ENCODE measurements at regions not wholly inside any gene's neighbourhood (a gene's known extent, or its start where the extent isn't known, plus 50 kb on each side); places are given as distances from the start of the nearest gene placed in this dataset.

- TF ChIP-seq CBFB (CRISPR knock-in tag; IDR thresholded peaks at IDR 0.05; ENCODE audit: low read depth): no peak
- TF ChIP-seq HMGA2 (CRISPR knock-in tag; IDR thresholded peaks at IDR 0.05): no peak
- TF ChIP-seq, protein P1, sequence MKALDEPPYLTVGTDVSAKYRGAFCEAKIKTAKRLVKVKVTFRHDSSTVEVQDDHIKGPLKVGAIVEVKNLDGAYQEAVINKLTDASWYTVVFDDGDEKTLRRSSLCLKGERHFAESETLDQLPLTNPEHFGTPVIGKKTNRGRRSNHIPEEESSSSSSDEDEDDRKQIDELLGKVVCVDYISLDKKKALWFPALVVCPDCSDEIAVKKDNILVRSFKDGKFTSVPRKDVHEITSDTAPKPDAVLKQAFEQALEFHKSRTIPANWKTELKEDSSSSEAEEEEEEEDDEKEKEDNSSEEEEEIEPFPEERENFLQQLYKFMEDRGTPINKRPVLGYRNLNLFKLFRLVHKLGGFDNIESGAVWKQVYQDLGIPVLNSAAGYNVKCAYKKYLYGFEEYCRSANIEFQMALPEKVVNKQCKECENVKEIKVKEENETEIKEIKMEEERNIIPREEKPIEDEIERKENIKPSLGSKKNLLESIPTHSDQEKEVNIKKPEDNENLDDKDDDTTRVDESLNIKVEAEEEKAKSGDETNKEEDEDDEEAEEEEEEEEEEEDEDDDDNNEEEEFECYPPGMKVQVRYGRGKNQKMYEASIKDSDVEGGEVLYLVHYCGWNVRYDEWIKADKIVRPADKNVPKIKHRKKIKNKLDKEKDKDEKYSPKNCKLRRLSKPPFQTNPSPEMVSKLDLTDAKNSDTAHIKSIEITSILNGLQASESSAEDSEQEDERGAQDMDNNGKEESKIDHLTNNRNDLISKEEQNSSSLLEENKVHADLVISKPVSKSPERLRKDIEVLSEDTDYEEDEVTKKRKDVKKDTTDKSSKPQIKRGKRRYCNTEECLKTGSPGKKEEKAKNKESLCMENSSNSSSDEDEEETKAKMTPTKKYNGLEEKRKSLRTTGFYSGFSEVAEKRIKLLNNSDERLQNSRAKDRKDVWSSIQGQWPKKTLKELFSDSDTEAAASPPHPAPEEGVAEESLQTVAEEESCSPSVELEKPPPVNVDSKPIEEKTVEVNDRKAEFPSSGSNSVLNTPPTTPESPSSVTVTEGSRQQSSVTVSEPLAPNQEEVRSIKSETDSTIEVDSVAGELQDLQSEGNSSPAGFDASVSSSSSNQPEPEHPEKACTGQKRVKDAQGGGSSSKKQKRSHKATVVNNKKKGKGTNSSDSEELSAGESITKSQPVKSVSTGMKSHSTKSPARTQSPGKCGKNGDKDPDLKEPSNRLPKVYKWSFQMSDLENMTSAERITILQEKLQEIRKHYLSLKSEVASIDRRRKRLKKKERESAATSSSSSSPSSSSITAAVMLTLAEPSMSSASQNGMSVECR (CRISPR knock-in tag; IDR thresholded peaks at IDR 0.05; ENCODE audit: borderline replicate concordance): no peak
- no peak for TF ChIP-seq ZNF232 (CRISPR knock-in tag; IDR thresholded peaks at IDR 0.05)
- no peak for TF ChIP-seq ZNF416 (CRISPR knock-in tag; IDR thresholded peaks at IDR 0.05)
- no peak for TF ChIP-seq OVOL2 (CRISPR knock-in tag; IDR thresholded peaks at IDR 0.05; ENCODE audit: borderline replicate concordance)
- no peak for TF ChIP-seq TEAD4 (CRISPR knock-in tag; IDR thresholded peaks at IDR 0.05)
- no peak for TF ChIP-seq ETV6 (CRISPR knock-in tag; IDR thresholded peaks at IDR 0.05)
- TF ChIP-seq ZNF671 (CRISPR knock-in tag; IDR thresholded peaks at IDR 0.05): no peak
- no peak for TF ChIP-seq FOXK1 (CRISPR knock-in tag; IDR thresholded peaks at IDR 0.05)
- H3K9me3 Mint-ChIP-seq: peaks cover 16% of the 10 kb centered on the region
- H3K27me3 Mint-ChIP-seq (ENCODE audit: low read depth): no peaks in the 10 kb centered on the region
- H3K27ac Mint-ChIP-seq: no peak overlapping the region
- ChIA-PET CTCF (interaction anchor here (1.2 to 1.9 kb wide), 4 partner anchors 120 to 205 kb away, joined by 3 to 10 read pairs (median 4); partner anchors contain the start of gene ALDH1A2), POLR2A (no interaction called here)
- no peak for DNase-seq (ENCODE audit: low spot score)
- H3K4me3 Mint-ChIP-seq: no peak overlapping the region
- no peaks in the 10 kb centered on the region for H3K4me1 Mint-ChIP-seq
- H3K36me3 Mint-ChIP-seq: no peaks in the 10 kb centered on the region
- no peak for ATAC-seq
Measured at GRCh38 chr15:57872281-57873030, 165.9 kb downstream of the POLR2M start.

DNA sequence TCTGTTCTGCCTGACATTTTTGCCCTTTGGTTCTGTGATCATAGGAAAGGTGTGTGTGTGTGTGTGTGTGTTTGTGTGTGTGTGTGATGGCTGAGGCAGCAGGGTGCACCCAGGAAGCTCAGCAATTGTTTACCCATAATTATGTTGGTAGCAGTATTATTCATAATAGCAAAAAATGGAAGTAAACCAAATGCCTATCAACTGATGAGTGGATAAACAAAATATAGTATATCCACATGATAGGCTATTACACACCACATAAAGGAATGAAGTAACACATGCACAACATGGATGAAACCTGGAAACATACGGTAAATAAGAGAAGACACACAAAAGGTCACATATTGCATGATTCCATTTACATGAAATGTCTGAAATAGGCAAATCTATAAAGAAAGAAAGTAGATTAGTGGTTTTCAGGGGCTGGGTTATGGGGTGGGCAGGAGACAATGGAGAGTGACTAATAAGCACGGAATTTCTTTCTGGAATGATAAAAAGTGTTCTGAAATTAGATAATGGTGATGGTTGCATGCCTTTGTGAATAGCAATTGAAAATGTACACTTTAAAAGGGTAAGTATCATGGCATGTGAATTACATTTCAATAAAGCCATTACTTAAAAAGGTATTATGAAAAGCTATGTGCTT, 167.2 kb downstream of the POLR2M start:
- ChIA-PET POLR2A (no interaction called here), CTCF (interaction anchor here (1.0 to 1.4 kb wide), 3 partner anchors 13 to 197 kb away, joined by 3 to 4 read pairs (median 4); no protein-coding TSS in a partner anchor)
- Mint-ChIP-seq H3K4me3 (no peak overlapping the region), H3K27ac (no peak overlapping the region), H3K36me3 (no peaks in the 10 kb centered on the region), H3K4me1 (no peaks in the 10 kb centered on the region), H3K27me3 (ENCODE audit: low read depth) (no peaks in the 10 kb centered on the region), H3K9me3 (peaks cover 6% of the 10 kb centered on the region)
- ATAC-seq (no peak), DNase-seq (ENCODE audit: low spot score) (no peak)
- TF ChIP-seq, protein P2, sequence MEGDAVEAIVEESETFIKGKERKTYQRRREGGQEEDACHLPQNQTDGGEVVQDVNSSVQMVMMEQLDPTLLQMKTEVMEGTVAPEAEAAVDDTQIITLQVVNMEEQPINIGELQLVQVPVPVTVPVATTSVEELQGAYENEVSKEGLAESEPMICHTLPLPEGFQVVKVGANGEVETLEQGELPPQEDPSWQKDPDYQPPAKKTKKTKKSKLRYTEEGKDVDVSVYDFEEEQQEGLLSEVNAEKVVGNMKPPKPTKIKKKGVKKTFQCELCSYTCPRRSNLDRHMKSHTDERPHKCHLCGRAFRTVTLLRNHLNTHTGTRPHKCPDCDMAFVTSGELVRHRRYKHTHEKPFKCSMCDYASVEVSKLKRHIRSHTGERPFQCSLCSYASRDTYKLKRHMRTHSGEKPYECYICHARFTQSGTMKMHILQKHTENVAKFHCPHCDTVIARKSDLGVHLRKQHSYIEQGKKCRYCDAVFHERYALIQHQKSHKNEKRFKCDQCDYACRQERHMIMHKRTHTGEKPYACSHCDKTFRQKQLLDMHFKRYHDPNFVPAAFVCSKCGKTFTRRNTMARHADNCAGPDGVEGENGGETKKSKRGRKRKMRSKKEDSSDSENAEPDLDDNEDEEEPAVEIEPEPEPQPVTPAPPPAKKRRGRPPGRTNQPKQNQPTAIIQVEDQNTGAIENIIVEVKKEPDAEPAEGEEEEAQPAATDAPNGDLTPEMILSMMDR (IDR thresholded peaks at IDR 0.05): no peak
- TF ChIP-seq, protein P3, sequence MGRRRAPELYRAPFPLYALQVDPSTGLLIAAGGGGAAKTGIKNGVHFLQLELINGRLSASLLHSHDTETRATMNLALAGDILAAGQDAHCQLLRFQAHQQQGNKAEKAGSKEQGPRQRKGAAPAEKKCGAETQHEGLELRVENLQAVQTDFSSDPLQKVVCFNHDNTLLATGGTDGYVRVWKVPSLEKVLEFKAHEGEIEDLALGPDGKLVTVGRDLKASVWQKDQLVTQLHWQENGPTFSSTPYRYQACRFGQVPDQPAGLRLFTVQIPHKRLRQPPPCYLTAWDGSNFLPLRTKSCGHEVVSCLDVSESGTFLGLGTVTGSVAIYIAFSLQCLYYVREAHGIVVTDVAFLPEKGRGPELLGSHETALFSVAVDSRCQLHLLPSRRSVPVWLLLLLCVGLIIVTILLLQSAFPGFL (CRISPR knock-in tag; IDR thresholded peaks at IDR 0.05; ENCODE audit: borderline replicate concordance): no peak
- no peak for TF ChIP-seq SP1 (CRISPR knock-in tag; conservative IDR thresholded peaks at IDR 0.05)
- TF ChIP-seq SMAD3 (CRISPR knock-in tag; IDR thresholded peaks at IDR 0.05; ENCODE audit: borderline replicate concordance): no peak

GRCh38 chr15:57875347-57875746, 168.8 kb downstream of the POLR2M start:
- TF ChIP-seq TEAD4 (CRISPR knock-in tag; IDR thresholded peaks at IDR 0.05): no peak
- TF ChIP-seq, protein P4, sequence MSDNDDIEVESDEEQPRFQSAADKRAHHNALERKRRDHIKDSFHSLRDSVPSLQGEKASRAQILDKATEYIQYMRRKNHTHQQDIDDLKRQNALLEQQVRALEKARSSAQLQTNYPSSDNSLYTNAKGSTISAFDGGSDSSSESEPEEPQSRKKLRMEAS (CRISPR knock-in tag; IDR thresholded peaks at IDR 0.05): no peak
- TF ChIP-seq, protein P5, sequence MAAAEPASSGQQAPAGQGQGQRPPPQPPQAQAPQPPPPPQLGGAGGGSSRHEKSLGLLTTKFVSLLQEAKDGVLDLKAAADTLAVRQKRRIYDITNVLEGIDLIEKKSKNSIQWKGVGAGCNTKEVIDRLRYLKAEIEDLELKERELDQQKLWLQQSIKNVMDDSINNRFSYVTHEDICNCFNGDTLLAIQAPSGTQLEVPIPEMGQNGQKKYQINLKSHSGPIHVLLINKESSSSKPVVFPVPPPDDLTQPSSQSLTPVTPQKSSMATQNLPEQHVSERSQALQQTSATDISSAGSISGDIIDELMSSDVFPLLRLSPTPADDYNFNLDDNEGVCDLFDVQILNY (CRISPR knock-in tag; IDR thresholded peaks at IDR 0.05): no peak
- no peak for TF ChIP-seq AR (CRISPR knock-in tag; IDR thresholded peaks at IDR 0.05)
- ChIA-PET CTCF (interaction anchor here (1.1 kb wide), 1 partner anchor 124 kb away, joined by 5 read pairs; no protein-coding TSS in a partner anchor), POLR2A (no interaction called here)
- no peak for DNase-seq (ENCODE audit: low spot score)
- no peak for ATAC-seq
- Mint-ChIP-seq H3K9me3 (0 out of 2 replicates have a peak, but pooled peaks cover 4% of the 10 kb centered on the region), H3K27ac (no peak overlapping the region), H3K4me3 (no peak overlapping the region), H3K4me1 (no peaks in the 10 kb centered on the region), H3K36me3 (no peaks in the 10 kb centered on the region), H3K27me3 (ENCODE audit: low read depth) (no peaks in the 10 kb centered on the region)

All from WTC11 (cell line).